T-cell (primary cell): ENCODE measurements at regions not wholly inside any gene's neighbourhood (a gene's known extent, or its start where the extent isn't known, plus 50 kb on each side); places are given as distances from the start of the nearest gene placed in this dataset.

ENCODE experiments used
- ATAC-seq, 4 experiments: fragments of 200-7000 bp in 3 of 4; fragments of 150-1000 bp in 1 of 4; cut with Tn5 transposase; replicated peaks in 1 of 4; 1 replicate in 3 of 4; 2 replicates in 1 of 4; pipeline ENCODE4 v1.10.0; 2021; ENCODE audit warnings: moderate library complexity in 3 of 4, mild to moderate bottlenecking in 2 of 4, moderate number of reproducible peaks in 1 of 4
- CTCF ChIA-PET, 2 donors: fragments of 300-600 bp; sonication (Branson Sonifier 250); formaldehyde crosslinking; loops; one replicate each; lab custom pipeline; 2022; ENCODE audit warnings: antibody characterized with exemption in 2 of 2; lab: Charles Lee
- POLR2A ChIA-PET, 2 donors: fragments of 300-600 bp; sonication (Branson Sonifier 250); formaldehyde crosslinking; loops; one replicate each; lab custom pipeline; 2022; ENCODE audit warnings: antibody characterized with exemption in 2 of 2; lab: Charles Lee
- DNase-seq, 35 experiments: peaks; one replicate each; pipeline versions ENCODE4 v3.0.0 to v3.0.0-alpha.2; 2013 to 2023
- H3K27ac ChIP-seq: one replicate; pipeline ENCODE4 v1.5.1; 2013; ENCODE audit warnings: low read length
- H3K27me3 ChIP-seq, 2 experiments: replicated peaks in 1 of 2; 1 replicate in 1 of 2; 2 replicates in 1 of 2; pipeline versions ENCODE4 v1.6.1 to v1.7.0; 2013; ENCODE audit warnings: low read length in 1 of 2, mixed read lengths in 1 of 2; ENCODE audit not compliant: control insufficient read depth in 2 of 2, insufficient read depth in 2 of 2; ENCODE audit errors: extremely low read depth in 1 of 2
- H3K36me3 ChIP-seq, 2 donors: 1 replicate in 1 of 2; 2 replicates in 1 of 2; pipeline versions ENCODE4 v1.6.1 to v1.7.0; 2013; ENCODE audit warnings: low read length in 1 of 2; ENCODE audit not compliant: control insufficient read depth in 2 of 2, insufficient read depth in 1 of 2; ENCODE audit errors: extremely low read depth in 1 of 2
- H3K4me1 ChIP-seq, 2 experiments: 1 replicate in 1 of 2; 2 replicates in 1 of 2; pipeline versions ENCODE4 v1.6.1 to v1.7.0; 2013; ENCODE audit warnings: low read length in 2 of 2, mixed read lengths in 1 of 2; ENCODE audit not compliant: insufficient read depth in 2 of 2, control insufficient read depth in 1 of 2; ENCODE audit errors: extremely low read depth in 1 of 2
- H3K4me3 ChIP-seq, 2 donors: 1 replicate in 1 of 2; 2 replicates in 1 of 2; pipeline versions ENCODE4 v1.5.1 to v1.7.0; 2013; ENCODE audit warnings: mild to moderate bottlenecking in 2 of 2, low read length in 1 of 2, moderate library complexity in 1 of 2; ENCODE audit not compliant: control insufficient read depth in 1 of 2; ENCODE audit errors: extremely low read depth in 1 of 2
- H3K9me3 ChIP-seq: 2 replicates; pipeline ENCODE4 v1.7.0; 2013
- H3K27ac Mint-ChIP-seq, 2 donors: one replicate each; pipeline ENCODE4 v1.8.0; 2020 to 2021; ENCODE audit warnings: mild to moderate bottlenecking in 2 of 2, mixed read lengths in 2 of 2
- H3K27me3 Mint-ChIP-seq, 2 donors: one replicate each; pipeline ENCODE4 v1.8.0; 2021 to 2022; ENCODE audit warnings: mixed read lengths in 2 of 2
- H3K36me3 Mint-ChIP-seq: one replicate; pipeline ENCODE4 v1.8.0; 2021; ENCODE audit warnings: mixed read lengths
- H3K4me1 Mint-ChIP-seq, 3 donors: one replicate each; pipeline ENCODE4 v1.8.0; 2020 to 2022; ENCODE audit warnings: mixed read lengths in 3 of 3, mild to moderate bottlenecking in 1 of 3
- H3K4me3 Mint-ChIP-seq, 3 donors: one replicate each; pipeline ENCODE4 v1.8.0; 2020 to 2022; ENCODE audit warnings: mild to moderate bottlenecking in 3 of 3, mixed read lengths in 3 of 3, moderate library complexity in 3 of 3
- H3K9me3 Mint-ChIP-seq, 3 donors: one replicate each; pipeline ENCODE4 v1.8.0; 2020 to 2022; ENCODE audit warnings: mixed read lengths in 3 of 3
- WGBS: methylation state at CpG from one replicate; pipeline ENCODE4 v1.1.5; 2013; ENCODE audit warnings: missing lambda C conversion rate; ENCODE audit not compliant: insufficient coverage; 5-methylcytosine and 5-hydroxymethylcytosine counted together

DNA sequence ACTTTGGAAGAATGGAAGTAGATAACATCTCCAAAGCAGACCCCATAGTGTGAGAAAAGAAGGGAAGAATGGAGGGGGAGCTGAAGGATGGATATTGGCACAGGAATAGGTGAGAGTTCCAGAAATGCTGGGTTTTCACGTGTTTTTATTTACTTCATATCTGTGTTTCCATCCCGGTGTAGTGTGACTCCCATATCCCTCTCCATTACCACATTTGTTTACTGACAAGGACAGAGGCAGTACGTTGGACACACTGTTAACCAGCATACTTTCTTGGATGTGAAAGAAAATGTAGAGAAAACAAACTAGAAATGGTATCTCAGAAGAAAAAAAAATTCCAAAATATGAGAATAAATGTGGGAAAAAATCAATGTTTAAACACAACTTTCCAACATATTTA is 124.4 kb upstream of the PFKP start:
- ChIA-PET CTCF (no interaction called here), POLR2A (no interaction called here)
- no peaks in the 10 kb centered on the region for H3K9me3 ChIP-seq
- no peaks in the 10 kb centered on the region for H3K36me3 ChIP-seq
- no peak overlapping the region for H3K4me3 Mint-ChIP-seq
- DNase-seq: no peak
- H3K27me3 Mint-ChIP-seq: peaks cover 25 to 48% of the 10 kb centered on the region in 2 donors
- no peak for ATAC-seq
- no peak overlapping the region for H3K4me3 ChIP-seq
- no peak overlapping the region for H3K27ac ChIP-seq
- H3K27ac Mint-ChIP-seq: no peak overlapping the region
- no CpG with 5 or more reads among the region's 3 CpGs for WGBS
- no peaks in the 10 kb centered on the region for H3K4me1 ChIP-seq
- peaks cover 0 to 26% of the 10 kb centered on the region in 2 experiments for H3K27me3 ChIP-seq
- no peaks in the 10 kb centered on the region for H3K4me1 Mint-ChIP-seq
- H3K9me3 Mint-ChIP-seq: no peaks in the 10 kb centered on the region
- no peaks in the 10 kb centered on the region for H3K36me3 Mint-ChIP-seq

DNA sequence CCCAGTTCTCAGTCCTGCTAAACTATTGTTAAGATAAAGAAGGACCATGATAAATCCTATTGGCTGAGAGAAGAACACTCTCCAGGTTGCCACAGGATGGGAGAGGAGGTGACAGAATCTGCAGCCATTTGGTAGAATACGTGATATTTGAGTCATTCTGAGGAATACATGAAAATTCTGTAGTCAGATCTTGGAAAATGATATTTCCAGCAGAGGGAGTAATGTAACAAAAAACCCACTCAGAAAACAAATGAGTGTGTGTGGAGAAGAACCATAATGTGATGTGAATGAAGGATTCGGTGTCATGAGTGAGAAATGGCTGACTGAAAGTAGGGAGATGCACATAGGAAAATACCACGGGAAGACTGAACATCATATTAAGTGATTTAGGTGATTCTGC is 128.5 kb upstream of the PFKP start:
- no peaks in the 10 kb centered on the region for H3K9me3 Mint-ChIP-seq
- H3K4me1 Mint-ChIP-seq: no peaks in the 10 kb centered on the region
- H3K27me3 ChIP-seq: peaks cover 0 to 25% of the 10 kb centered on the region in 2 experiments
- no peak overlapping the region for H3K4me3 Mint-ChIP-seq
- 53% methylated on average over 3 of the region's 3 CpGs for WGBS
- H3K27me3 Mint-ChIP-seq: peaks cover 24 to 36% of the 10 kb centered on the region in 2 donors
- no peaks in the 10 kb centered on the region for H3K9me3 ChIP-seq
- ChIA-PET POLR2A (no interaction called here), CTCF (no interaction called here)
- ATAC-seq (no peak), DNase-seq (no peak)
- no peaks in the 10 kb centered on the region for H3K36me3 ChIP-seq
- H3K4me3 ChIP-seq: no peak overlapping the region
- no peaks in the 10 kb centered on the region for H3K36me3 Mint-ChIP-seq
- H3K4me1 ChIP-seq: no peaks in the 10 kb centered on the region
- H3K27ac ChIP-seq: no peak overlapping the region
- H3K27ac Mint-ChIP-seq: no peak overlapping the region

DNA sequence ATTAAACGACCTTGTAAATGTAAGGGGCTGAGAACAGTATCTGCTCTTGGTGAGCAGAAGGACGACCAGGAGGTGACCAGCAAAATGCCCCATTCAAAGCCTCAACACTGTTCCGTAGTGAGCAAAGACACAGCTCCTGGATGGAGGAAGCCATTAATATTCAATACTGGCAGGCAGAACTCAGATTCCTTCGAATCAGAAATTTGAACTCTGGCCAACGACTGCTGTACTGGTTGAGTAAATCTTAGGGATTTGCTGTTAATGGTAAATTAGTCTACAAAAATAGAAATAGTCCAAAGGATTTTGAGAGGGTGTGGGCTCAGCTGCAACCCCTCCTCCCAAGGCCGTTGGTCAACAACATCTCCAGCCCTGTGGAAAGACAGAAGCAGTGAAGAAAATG is 130.5 kb upstream of the PFKP start:
- Histone ChIP-seq H3K4me3 (no peak overlapping the region), H3K9me3 (no peaks in the 10 kb centered on the region), H3K4me1 (no peaks in the 10 kb centered on the region), H3K27ac (no peak overlapping the region), H3K36me3 (no peaks in the 10 kb centered on the region), H3K27me3 (peaks cover 0 to 26% of the 10 kb centered on the region in 2 experiments)
- ChIA-PET POLR2A (no interaction called here), CTCF (no interaction called here)
- Mint-ChIP-seq H3K27ac (no peak overlapping the region), H3K36me3 (no peaks in the 10 kb centered on the region), H3K27me3 (peaks cover 24 to 40% of the 10 kb centered on the region in 2 donors), H3K4me3 (no peak overlapping the region), H3K9me3 (no peaks in the 10 kb centered on the region), H3K4me1 (no peaks in the 10 kb centered on the region)
- no CpG with 5 or more reads among the region's 6 CpGs for WGBS
- ATAC-seq: no peak
- DNase-seq: no peak

DNA sequence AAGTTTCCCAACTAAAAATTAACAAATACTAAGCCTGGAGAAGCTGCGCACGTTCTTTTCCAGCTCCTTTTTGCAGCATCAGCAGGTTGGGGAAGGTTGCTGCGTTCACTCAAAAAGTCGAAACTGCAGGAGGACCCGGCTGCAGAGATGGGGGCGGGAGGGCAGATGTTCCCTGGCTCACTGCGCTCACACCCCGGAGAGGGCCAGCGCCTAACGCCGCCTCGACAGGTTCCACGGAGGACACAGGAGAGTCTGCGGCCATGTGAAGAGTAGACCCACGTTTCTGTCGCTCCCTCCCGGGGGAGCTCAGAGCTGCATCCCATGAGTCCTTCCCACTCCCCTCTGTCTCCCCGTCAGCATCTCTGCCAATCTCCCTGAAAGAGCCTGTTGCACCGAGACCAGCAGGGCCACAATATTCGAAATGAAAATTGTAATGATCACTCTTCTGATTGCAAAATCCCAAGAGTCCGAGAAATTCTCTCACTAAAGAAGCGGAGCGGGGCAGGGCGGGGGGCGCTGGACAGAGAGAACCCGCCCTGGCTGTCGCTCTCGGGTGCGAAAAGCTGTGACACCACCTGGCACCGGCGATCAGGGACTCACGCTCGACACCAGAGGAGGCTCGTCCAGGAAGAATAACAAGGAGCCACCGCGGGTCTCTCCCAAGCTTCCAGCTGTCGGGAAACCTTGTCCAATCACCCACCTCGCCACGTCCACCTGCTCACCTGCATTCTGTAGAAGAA is 131.5 kb upstream of the PFKP start:
- Histone ChIP-seq H3K36me3 (no peaks in the 10 kb centered on the region), H3K27ac (no peak overlapping the region), H3K4me1 (no peaks in the 10 kb centered on the region), H3K4me3 (no peak overlapping the region), H3K9me3 (no peaks in the 10 kb centered on the region), H3K27me3 (peaks cover 0 to 29% of the 10 kb centered on the region in 2 experiments)
- Mint-ChIP-seq H3K4me3 (no peak overlapping the region), H3K27ac (no peak overlapping the region), H3K4me1 (no peaks in the 10 kb centered on the region), H3K27me3 (peaks cover 16 to 31% of the 10 kb centered on the region in 2 donors), H3K9me3 (no peaks in the 10 kb centered on the region), H3K36me3 (no peaks in the 10 kb centered on the region)
- DNase-seq (no peak), ATAC-seq (no peak)
- WGBS: 84% methylated on average over 38 of the region's 39 CpGs
- ChIA-PET POLR2A (no interaction called here), CTCF (no interaction called here)

DNA sequence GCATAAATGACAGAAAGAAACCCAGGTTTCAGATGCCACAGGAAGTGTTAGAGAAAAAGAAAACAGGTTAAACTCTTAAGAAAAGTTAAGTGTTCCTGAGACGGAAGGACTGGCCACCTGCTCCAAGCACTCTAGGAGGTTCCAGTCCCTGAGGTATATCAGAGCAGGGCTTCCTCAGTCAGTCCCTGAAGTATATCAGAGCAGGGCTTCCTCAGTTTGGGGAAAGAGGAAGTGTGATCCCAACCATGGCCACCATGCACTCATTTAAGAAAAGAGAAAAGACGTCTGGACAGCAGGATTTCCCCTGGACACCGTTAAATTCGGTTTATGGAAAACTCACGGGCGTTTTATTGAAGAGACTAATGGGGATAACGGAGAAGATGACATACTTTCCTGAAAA is 133.4 kb upstream of the PFKP start:
- Mint-ChIP-seq H3K36me3 (no peaks in the 10 kb centered on the region), H3K9me3 (no peaks in the 10 kb centered on the region), H3K4me3 (no peak overlapping the region), H3K27me3 (peaks cover 19 to 25% of the 10 kb centered on the region in 2 donors), H3K4me1 (no peaks in the 10 kb centered on the region), H3K27ac (no peak overlapping the region)
- DNase-seq: no peak
- H3K27ac ChIP-seq: no peak overlapping the region
- no peak overlapping the region for H3K4me3 ChIP-seq
- H3K27me3 ChIP-seq: peaks cover 0 to 29% of the 10 kb centered on the region in 2 experiments
- H3K4me1 ChIP-seq: no peaks in the 10 kb centered on the region
- ATAC-seq: no peak
- no peaks in the 10 kb centered on the region for H3K36me3 ChIP-seq
- CTCF ChIA-PET: no interaction called here
- POLR2A ChIA-PET: no interaction called here
- H3K9me3 ChIP-seq: no peaks in the 10 kb centered on the region
- 78% methylated on average over 5 of the region's 7 CpGs for WGBS

DNA sequence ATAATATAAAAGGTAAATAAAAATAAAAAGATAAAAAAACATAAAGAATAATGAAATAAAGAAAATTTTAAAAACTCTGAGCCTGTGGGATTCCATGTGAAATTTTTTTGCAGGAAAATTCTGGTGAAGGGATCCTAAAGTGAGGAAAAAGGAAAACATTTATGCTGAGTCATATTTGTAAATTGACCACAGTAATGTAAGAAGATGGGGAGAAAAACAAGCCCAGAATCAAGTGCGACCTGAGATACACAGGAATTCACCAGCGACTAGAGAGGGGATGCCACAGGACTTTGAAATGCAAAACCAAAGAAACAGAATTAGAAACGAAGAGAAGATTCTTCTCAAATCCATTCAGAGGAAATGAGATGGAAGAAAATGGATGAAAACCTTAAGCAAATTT is 133.8 kb upstream of the PFKP start:
- H3K4me3 Mint-ChIP-seq: no peak overlapping the region
- no peak overlapping the region for H3K27ac Mint-ChIP-seq
- WGBS: 29% methylated on average over 2 of the region's 3 CpGs
- Histone ChIP-seq H3K9me3 (no peaks in the 10 kb centered on the region), H3K36me3 (no peaks in the 10 kb centered on the region), H3K4me1 (no peaks in the 10 kb centered on the region), H3K4me3 (no peak overlapping the region), H3K27me3 (peaks cover 0 to 27% of the 10 kb centered on the region in 2 experiments), H3K27ac (no peak overlapping the region)
- POLR2A ChIA-PET: no interaction called here
- peaks cover 17 to 25% of the 10 kb centered on the region in 2 donors for H3K27me3 Mint-ChIP-seq
- CTCF ChIA-PET: no interaction called here
- DNase-seq (no peak), ATAC-seq (no peak)
- H3K9me3 Mint-ChIP-seq: no peaks in the 10 kb centered on the region
- no peaks in the 10 kb centered on the region for H3K36me3 Mint-ChIP-seq
- H3K4me1 Mint-ChIP-seq: no peaks in the 10 kb centered on the region
